Muscle layer of duodenum (tissue), 2 donors: ENCODE measurements at regions not wholly inside any gene's neighbourhood (a gene's known extent, or its start where the extent isn't known, plus 50 kb on each side); places are given as distances from the start of the nearest gene placed in this dataset.

ENCODE experiments used
- H3K27ac ChIP-seq: one replicate; pipeline ENCODE4 v1.7.0; 2013; ENCODE audit warnings: mild to moderate bottlenecking, low read length
- H3K27me3 ChIP-seq: one replicate; pipeline ENCODE4 v1.7.0; 2013; ENCODE audit warnings: low read depth, mild to moderate bottlenecking, control low read depth, low read length
- H3K36me3 ChIP-seq, 2 donors: one replicate each; pipeline ENCODE4 v1.7.0; 2013; ENCODE audit warnings: low read length in 2 of 2, control low read depth in 1 of 2, mild to moderate bottlenecking in 1 of 2; ENCODE audit not compliant: insufficient read depth in 2 of 2, control insufficient read depth in 1 of 2
- H3K4me1 ChIP-seq, 2 donors: one replicate each; pipeline ENCODE4 v1.7.0; 2013; ENCODE audit warnings: low read length in 2 of 2, mild to moderate bottlenecking in 2 of 2, control low read depth in 1 of 2, moderate library complexity in 1 of 2; ENCODE audit not compliant: insufficient read depth in 2 of 2, control insufficient read depth in 1 of 2
- H3K4me3 ChIP-seq, 2 donors: one replicate each; pipeline ENCODE4 v1.7.0; 2013; ENCODE audit warnings: low read length in 2 of 2, low read depth in 1 of 2, mild to moderate bottlenecking in 1 of 2
- H3K9me3 ChIP-seq, 2 donors: one replicate each; pipeline ENCODE4 v1.7.0; 2013; ENCODE audit warnings: low read length in 2 of 2, control low read depth in 1 of 2, mild to moderate bottlenecking in 1 of 2; ENCODE audit not compliant: control insufficient read depth in 1 of 2
- donor health status: healthy.

DNA sequence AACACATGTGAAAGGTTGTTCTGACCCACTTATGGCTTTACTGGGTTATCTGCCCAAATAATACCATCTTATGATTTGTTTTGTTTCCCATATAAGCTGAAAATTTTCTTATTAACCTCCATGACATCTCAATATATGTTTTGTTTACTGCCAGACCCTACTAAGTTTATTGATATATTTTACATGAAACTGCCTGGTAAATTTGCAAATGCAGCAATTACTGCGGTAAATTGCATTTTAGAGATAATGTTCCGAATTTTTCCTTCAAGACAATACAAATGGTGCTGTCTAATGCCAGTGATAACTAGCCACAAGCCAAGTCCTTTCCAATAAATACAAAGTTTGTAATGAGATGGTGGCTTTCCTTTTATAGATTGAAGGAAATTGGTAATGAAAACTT is 275.9 kb downstream of the SAMD5 start:
- H3K4me1 ChIP-seq: no peaks in the 10 kb centered on the region
- no peak overlapping the region for H3K27ac ChIP-seq
- no peak overlapping the region for H3K4me3 ChIP-seq
- no peaks in the 10 kb centered on the region for H3K36me3 ChIP-seq
- H3K9me3 ChIP-seq: no peaks in the 10 kb centered on the region
- H3K27me3 ChIP-seq: peaks cover 4% of the 10 kb centered on the region

GRCh38 chr6:147787417-147787816 is 278.9 kb downstream of the SAMD5 start:
- no peaks in the 10 kb centered on the region for H3K9me3 ChIP-seq

DNA sequence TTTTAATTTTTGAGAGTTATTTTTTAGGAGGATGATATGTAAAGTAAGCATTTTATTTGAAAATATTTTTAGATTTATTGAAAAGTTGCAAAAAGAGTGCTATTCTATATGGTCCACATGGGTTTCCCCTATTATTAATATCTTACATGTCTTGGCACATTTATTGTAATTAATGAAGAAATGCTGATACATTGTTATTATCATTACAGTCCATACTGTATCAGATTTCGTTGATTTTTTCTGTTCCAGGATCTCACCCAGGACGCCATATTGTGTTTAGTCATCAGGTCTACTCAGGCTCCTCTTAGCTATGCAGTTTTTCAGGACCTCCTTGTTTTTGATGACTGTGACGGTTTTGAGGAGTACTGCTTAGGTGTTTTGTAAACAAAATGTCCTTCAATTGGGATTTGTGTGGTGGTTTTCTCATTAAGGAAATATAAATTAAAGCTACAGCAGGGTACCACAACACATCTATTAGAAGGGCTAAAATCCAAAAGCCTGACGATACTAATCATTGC is 281.0 kb downstream of the SAMD5 start:
- H3K4me3 ChIP-seq: no peak overlapping the region
- H3K27me3 ChIP-seq: peaks cover 4% of the 10 kb centered on the region
- no peaks in the 10 kb centered on the region for H3K36me3 ChIP-seq
- H3K4me1 ChIP-seq: no peaks in the 10 kb centered on the region
- H3K27ac ChIP-seq: no peak overlapping the region
- no peaks in the 10 kb centered on the region for H3K9me3 ChIP-seq

More at GRCh38 chr6:147787417-147787816, 278.9 kb downstream of the SAMD5 start:
- H3K4me3 ChIP-seq: no peak overlapping the region
- no peaks in the 10 kb centered on the region for H3K36me3 ChIP-seq
- H3K4me1 ChIP-seq: no peaks in the 10 kb centered on the region
- no peak overlapping the region for H3K27ac ChIP-seq
- peaks cover 4% of the 10 kb centered on the region for H3K27me3 ChIP-seq

DNA sequence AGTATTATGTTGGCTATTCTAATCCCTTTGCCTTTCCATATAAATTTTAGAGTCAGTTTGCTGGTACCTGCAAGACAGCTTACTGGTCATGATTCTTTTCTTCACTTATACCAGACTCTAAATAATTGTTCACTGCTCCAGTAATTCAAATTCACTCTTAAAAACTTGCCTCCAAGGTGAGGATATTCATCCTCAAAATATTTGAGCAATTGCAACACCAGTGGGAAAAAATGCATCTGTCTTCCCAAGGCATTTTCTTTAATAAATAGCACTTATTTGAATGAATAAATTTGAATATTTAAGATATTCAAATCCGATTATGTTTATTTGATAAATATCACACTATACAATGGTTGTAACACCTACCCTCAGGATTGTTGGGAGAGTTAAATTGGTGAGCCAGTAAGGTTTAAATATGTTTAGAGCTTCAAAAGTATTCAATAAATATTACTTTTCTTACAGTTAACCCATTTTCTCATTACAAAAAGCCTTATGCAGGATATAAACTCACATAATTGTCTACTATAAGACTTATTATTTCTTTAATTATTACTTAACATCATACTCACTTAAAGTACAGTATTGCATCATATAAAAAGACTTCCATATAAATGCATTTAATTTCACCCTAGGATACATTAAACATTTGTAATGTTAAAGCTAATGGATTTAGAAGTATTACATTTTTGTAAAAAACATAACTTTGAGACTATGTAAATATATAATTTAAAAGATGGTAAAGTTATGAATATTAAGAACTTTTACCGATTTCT is 285.6 kb downstream of the SAMD5 start:
- H3K9me3 ChIP-seq: no peaks in the 10 kb centered on the region
- no peak overlapping the region for H3K27ac ChIP-seq
- no peaks in the 10 kb centered on the region for H3K4me1 ChIP-seq
- H3K4me3 ChIP-seq: no peak overlapping the region
- no peaks in the 10 kb centered on the region for H3K27me3 ChIP-seq
- H3K36me3 ChIP-seq: no peaks in the 10 kb centered on the region

- H3K4me3 ChIP-seq: no peak overlapping the region
- no peaks in the 10 kb centered on the region for H3K36me3 ChIP-seq
- peaks cover 4 to 9% of the 10 kb centered on the region in 2 donors for H3K9me3 ChIP-seq
- H3K27me3 ChIP-seq: no peaks in the 10 kb centered on the region
- no peak overlapping the region for H3K27ac ChIP-seq
- H3K4me1 ChIP-seq: no peaks in the 10 kb centered on the region
Observed at GRCh38 chr6:147802459-147802858, 294.0 kb downstream of the SAMD5 start.

DNA sequence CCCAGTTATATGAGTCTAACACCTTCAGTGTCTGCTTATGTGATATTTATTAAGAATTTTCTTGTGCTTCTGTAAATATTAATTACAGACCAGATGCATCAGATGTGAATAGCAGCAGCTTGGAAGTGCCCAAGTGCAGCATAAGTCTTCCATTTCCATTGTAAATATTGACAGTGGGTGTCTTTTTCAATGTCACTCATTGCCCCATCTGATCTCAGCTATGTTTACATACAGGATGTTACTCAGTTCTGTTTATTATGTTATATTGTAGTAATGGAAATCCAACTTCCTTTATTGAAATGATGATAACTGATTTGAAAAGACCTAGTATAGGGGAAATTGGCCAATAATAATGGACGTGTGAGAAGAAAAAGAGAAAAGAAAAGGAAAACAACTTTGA is 296.7 kb downstream of the SAMD5 start:
- H3K36me3 ChIP-seq: no peaks in the 10 kb centered on the region
- H3K9me3 ChIP-seq: peaks cover 4 to 9% of the 10 kb centered on the region in 2 donors
- H3K4me3 ChIP-seq: no peak overlapping the region
- no peaks in the 10 kb centered on the region for H3K4me1 ChIP-seq
- no peak overlapping the region for H3K27ac ChIP-seq
- H3K27me3 ChIP-seq: no peaks in the 10 kb centered on the region

DNA sequence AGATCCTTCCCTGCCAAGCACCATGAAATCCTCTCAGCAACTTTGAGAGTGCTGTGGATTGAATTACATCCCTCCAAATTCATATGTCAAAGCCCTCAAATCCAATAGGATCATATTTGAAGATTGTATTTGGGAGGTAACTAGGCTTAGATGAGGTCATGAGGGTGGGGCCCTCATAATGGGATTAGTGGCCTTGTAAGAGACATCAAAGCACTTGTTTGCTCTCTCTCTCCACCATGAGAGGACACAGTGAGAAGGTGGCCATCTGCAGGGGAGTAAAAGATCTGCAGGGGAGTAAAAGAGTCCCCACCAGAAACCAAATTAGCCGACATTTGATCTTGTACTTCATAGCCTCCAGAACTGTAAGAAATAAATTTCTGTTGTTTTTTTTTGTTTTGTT is 298.2 kb downstream of the SAMD5 start:
- no peak overlapping the region for H3K27ac ChIP-seq
- H3K9me3 ChIP-seq: peaks cover 4 to 9% of the 10 kb centered on the region in 2 donors
- no peak overlapping the region for H3K4me3 ChIP-seq
- H3K36me3 ChIP-seq: no peaks in the 10 kb centered on the region
- no peaks in the 10 kb centered on the region for H3K4me1 ChIP-seq
- no peaks in the 10 kb centered on the region for H3K27me3 ChIP-seq

- peaks cover 4 to 9% of the 10 kb centered on the region in 2 donors for H3K9me3 ChIP-seq
- no peak overlapping the region for H3K4me3 ChIP-seq
- no peak overlapping the region for H3K27ac ChIP-seq
- H3K4me1 ChIP-seq: no peaks in the 10 kb centered on the region
- no peaks in the 10 kb centered on the region for H3K36me3 ChIP-seq
- H3K27me3 ChIP-seq: no peaks in the 10 kb centered on the region
Observed at GRCh38 chr6:147808640-147809039, 300.1 kb downstream of the SAMD5 start.

GRCh38 chr6:147811913-147812629 is 303.6 kb downstream of the SAMD5 start:
- H3K27me3 ChIP-seq: no peaks in the 10 kb centered on the region
- H3K9me3 ChIP-seq: no peaks in the 10 kb centered on the region
- no peaks in the 10 kb centered on the region for H3K4me1 ChIP-seq
- no peaks in the 10 kb centered on the region for H3K36me3 ChIP-seq
- no peak overlapping the region for H3K27ac ChIP-seq
- no peak overlapping the region for H3K4me3 ChIP-seq

- H3K9me3 ChIP-seq: no peaks in the 10 kb centered on the region
- H3K4me3 ChIP-seq: no peak overlapping the region
- no peaks in the 10 kb centered on the region for H3K27me3 ChIP-seq
- H3K4me1 ChIP-seq: no peaks in the 10 kb centered on the region
- H3K36me3 ChIP-seq: no peaks in the 10 kb centered on the region
- H3K27ac ChIP-seq: no peak overlapping the region
Observed at GRCh38 chr6:147817042-147817689, 308.7 kb downstream of the SAMD5 start.

GRCh38 chr6:147820520-147820919 is 312.0 kb downstream of the SAMD5 start:
- no peaks in the 10 kb centered on the region for H3K9me3 ChIP-seq
- no peak overlapping the region for H3K27ac ChIP-seq
- no peak overlapping the region for H3K4me3 ChIP-seq
- H3K4me1 ChIP-seq: no peaks in the 10 kb centered on the region
- H3K27me3 ChIP-seq: no peaks in the 10 kb centered on the region
- H3K36me3 ChIP-seq: no peaks in the 10 kb centered on the region
